ENCODE measurements at regions not wholly inside any gene's neighbourhood (a gene's known extent, or its start where the extent isn't known, plus 50 kb on each side); places are given as distances from the start of the nearest gene placed in this dataset.
"Not testable (repeated sequence)": the region's sequence is repeated elsewhere in the genome, so short reads cannot be mapped to it uniquely, and the experiment has no call there.

GRCh38 chrX:8027827-8028226 lies 100.6 kb upstream of the PNPLA4 start:
- DNase-seq (ENCODE audit: low read depth) = no peak

GRCh38 chrX:8025705-8026104 lies 98.5 kb upstream of the PNPLA4 start:
- DNase-seq (ENCODE audit: low read depth) = no peak

- no peak for DNase-seq (ENCODE audit: low read depth)
Measured at GRCh38 chrX:8018934-8019333, 91.7 kb upstream of the PNPLA4 start.

- no peak for DNase-seq (ENCODE audit: low read depth)
Measured at GRCh38 chrX:8010105-8010504, 82.9 kb upstream of the PNPLA4 start.

- DNase-seq (ENCODE audit: low read depth) = no peak
Measured at GRCh38 chrX:8005678-8006347, 78.6 kb upstream of the PNPLA4 start.

GRCh38 chrX:8003147-8003883 lies 76.1 kb upstream of the PNPLA4 start:
- DNase-seq (ENCODE audit: low read depth) = no peak

- DNase-seq (ENCODE audit: low read depth) = no peak
Measured at GRCh38 chrX:7996851-7997250, 69.6 kb upstream of the PNPLA4 start.

GRCh38 chrX:7996414-7996813 lies 69.2 kb upstream of the PNPLA4 start:
- peak; percentile 22 for DNase-seq (ENCODE audit: low read depth)

- no peak for DNase-seq (ENCODE audit: low read depth)
Measured at GRCh38 chrX:7993873-7994272, 66.7 kb upstream of the PNPLA4 start.

GRCh38 chrX:7988013-7988759 lies 61.0 kb upstream of the PNPLA4 start:
- DNase-seq (ENCODE audit: low read depth) = peak; percentile 85

- no peak for DNase-seq (ENCODE audit: low read depth)
Measured at GRCh38 chrX:7987160-7988012, 60.2 kb upstream of the PNPLA4 start.

- DNase-seq (ENCODE audit: low read depth) = not testable (repeated sequence)
Measured at GRCh38 chrX:7986738-7987137, 59.5 kb upstream of the PNPLA4 start.

GRCh38 chrX:7985568-7985967 lies 58.4 kb upstream of the PNPLA4 start:
- DNase-seq (ENCODE audit: low read depth) = peak; percentile 85

- no peak for DNase-seq (ENCODE audit: low read depth)
Measured at GRCh38 chrX:7983581-7983980, 56.4 kb upstream of the PNPLA4 start.

Data from HT1080 (cell line).